Activated T-helper 17 cell treated with anti-CD3 and anti-CD28 coated beads, Interleukin-2, amount 50 U/mL, for 72 hours (primary cell): ENCODE measurements at regions not wholly inside any gene's neighbourhood (a gene's known extent, or its start where the extent isn't known, plus 50 kb on each side); places are given as distances from the start of the nearest gene placed in this dataset.
"Not testable (repeated sequence)": the region's sequence is repeated elsewhere in the genome, so short reads cannot be mapped to it uniquely, and the experiment has no call there.

Source experiments
- ATAC-seq: fragments of 150-1000 bp; cut with Tn5 transposase; replicated peaks from 2 replicates; pipeline ENCODE4 v1.10.0; 2021; ENCODE audit warnings: mild to moderate bottlenecking, moderate library complexity
- H3K27ac Mint-ChIP-seq: one replicate; pipeline ENCODE4 v1.8.0; 2022; ENCODE audit warnings: mixed read lengths
- H3K27me3 Mint-ChIP-seq: one replicate; pipeline ENCODE4 v1.8.0; 2022; ENCODE audit warnings: mixed read lengths
- H3K36me3 Mint-ChIP-seq: one replicate; pipeline ENCODE4 v1.8.0; 2022; ENCODE audit warnings: low read depth, mild to moderate bottlenecking, mixed read lengths
- H3K4me1 Mint-ChIP-seq: one replicate; pipeline ENCODE4 v1.8.0; 2022; ENCODE audit warnings: mixed read lengths
- H3K4me3 Mint-ChIP-seq: one replicate; pipeline ENCODE4 v1.8.0; 2022; ENCODE audit warnings: mild to moderate bottlenecking, mixed read lengths
- H3K9me3 Mint-ChIP-seq: one replicate; pipeline ENCODE4 v1.8.0; 2022; ENCODE audit warnings: mixed read lengths

GRCh38 chr10:65176994-65177393, 1655.8 kb downstream of the REEP3 start:
- ATAC-seq = no peak
- Mint-ChIP-seq H3K27ac (no peak overlapping the region), H3K4me1 (no peaks in the 10 kb centered on the region)

GRCh38 chr10:65183236-65183635, 1662.0 kb downstream of the REEP3 start:
- Mint-ChIP-seq H3K4me3 (no peak overlapping the region), H3K27me3 (no peaks in the 10 kb centered on the region), H3K36me3 (no peaks in the 10 kb centered on the region), H3K27ac (no peak overlapping the region), H3K9me3 (peaks cover 8% of the 10 kb centered on the region), H3K4me1 (no peaks in the 10 kb centered on the region)
- ATAC-seq = no peak

More at GRCh38 chr10:65176994-65177393, 1655.8 kb downstream of the REEP3 start:
- no peak overlapping the region for H3K4me3 Mint-ChIP-seq
- no peaks in the 10 kb centered on the region for H3K36me3 Mint-ChIP-seq
- H3K27me3 Mint-ChIP-seq = no peaks in the 10 kb centered on the region
- H3K9me3 Mint-ChIP-seq = peaks cover 11% of the 10 kb centered on the region

- not testable (repeated sequence) for H3K27me3 Mint-ChIP-seq, H3K27ac Mint-ChIP-seq, H3K36me3 Mint-ChIP-seq, H3K4me1 Mint-ChIP-seq, H3K9me3 Mint-ChIP-seq, H3K4me3 Mint-ChIP-seq, ATAC-seq
These were observed 1665.5 kb downstream of the REEP3 start for GRCh38 chr10:65186668-65187067.

- H3K36me3 Mint-ChIP-seq = no peaks in the 10 kb centered on the region
- peaks cover 4% of the 10 kb centered on the region for H3K9me3 Mint-ChIP-seq
- no peak for ATAC-seq
- no peak overlapping the region for H3K27ac Mint-ChIP-seq
- H3K27me3 Mint-ChIP-seq = no peaks in the 10 kb centered on the region
- H3K4me3 Mint-ChIP-seq = no peak overlapping the region
- H3K4me1 Mint-ChIP-seq = no peaks in the 10 kb centered on the region
These were observed 1672.9 kb downstream of the REEP3 start for GRCh38 chr10:65194126-65194525.

GRCh38 chr10:65194555-65194954, 1673.4 kb downstream of the REEP3 start:
- Mint-ChIP-seq H3K27me3 (no peaks in the 10 kb centered on the region), H3K27ac (no peak overlapping the region), H3K4me3 (no peak overlapping the region), H3K4me1 (no peaks in the 10 kb centered on the region), H3K36me3 (no peaks in the 10 kb centered on the region), H3K9me3 (peaks cover 4% of the 10 kb centered on the region)
- ATAC-seq = no peak

- H3K4me3 Mint-ChIP-seq = no peak overlapping the region
- H3K27me3 Mint-ChIP-seq = no peaks in the 10 kb centered on the region
- H3K36me3 Mint-ChIP-seq = no peaks in the 10 kb centered on the region
- H3K4me1 Mint-ChIP-seq = no peaks in the 10 kb centered on the region
- no peak for ATAC-seq
- H3K27ac Mint-ChIP-seq = no peak overlapping the region
- H3K9me3 Mint-ChIP-seq = no peaks in the 10 kb centered on the region
These were observed 1674.9 kb downstream of the REEP3 start for GRCh38 chr10:65196111-65196510.

GRCh38 chr10:65197935-65198334, 1676.7 kb downstream of the REEP3 start:
- H3K4me3 Mint-ChIP-seq = no peak overlapping the region
- ATAC-seq = no peak
- no peaks in the 10 kb centered on the region for H3K27me3 Mint-ChIP-seq
- no peak overlapping the region for H3K27ac Mint-ChIP-seq
- H3K36me3 Mint-ChIP-seq = no peaks in the 10 kb centered on the region
- H3K4me1 Mint-ChIP-seq = no peaks in the 10 kb centered on the region
- H3K9me3 Mint-ChIP-seq = peaks cover 3% of the 10 kb centered on the region

- Mint-ChIP-seq H3K27me3 (no peaks in the 10 kb centered on the region), H3K36me3 (no peaks in the 10 kb centered on the region), H3K4me3 (no peak overlapping the region), H3K4me1 (no peaks in the 10 kb centered on the region), H3K9me3 (peaks cover 3% of the 10 kb centered on the region), H3K27ac (no peak overlapping the region)
- no peak for ATAC-seq
These were observed 1680.3 kb downstream of the REEP3 start for GRCh38 chr10:65201491-65201890.

- Mint-ChIP-seq H3K27me3 (no peaks in the 10 kb centered on the region), H3K36me3 (no peaks in the 10 kb centered on the region), H3K27ac (no peak overlapping the region), H3K4me1 (no peaks in the 10 kb centered on the region), H3K4me3 (no peak overlapping the region), H3K9me3 (peaks cover 3% of the 10 kb centered on the region)
- ATAC-seq = no peak
These were observed 1683.8 kb downstream of the REEP3 start for GRCh38 chr10:65204999-65205398.

- Mint-ChIP-seq H3K36me3 (no peaks in the 10 kb centered on the region), H3K4me3 (no peak overlapping the region), H3K4me1 (no peaks in the 10 kb centered on the region), H3K27ac (no peak overlapping the region), H3K27me3 (no peaks in the 10 kb centered on the region), H3K9me3 (no peaks in the 10 kb centered on the region)
- ATAC-seq = no peak
These were observed 1692.0 kb downstream of the REEP3 start for GRCh38 chr10:65213170-65213569.

GRCh38 chr10:65219444-65219843, 1698.2 kb downstream of the REEP3 start:
- no peak for ATAC-seq
- H3K36me3 Mint-ChIP-seq = no peaks in the 10 kb centered on the region
- H3K9me3 Mint-ChIP-seq = no peaks in the 10 kb centered on the region
- no peak overlapping the region for H3K27ac Mint-ChIP-seq
- H3K4me3 Mint-ChIP-seq = no peak overlapping the region
- no peaks in the 10 kb centered on the region for H3K27me3 Mint-ChIP-seq
- no peaks in the 10 kb centered on the region for H3K4me1 Mint-ChIP-seq

GRCh38 chr10:65231148-65231547, 1694.7 kb upstream of the LRRTM3 start:
- no peak for ATAC-seq
- Mint-ChIP-seq H3K27ac (no peak overlapping the region), H3K4me1 (no peaks in the 10 kb centered on the region), H3K9me3 (no peaks in the 10 kb centered on the region), H3K36me3 (no peaks in the 10 kb centered on the region), H3K27me3 (no peaks in the 10 kb centered on the region), H3K4me3 (no peak overlapping the region)

GRCh38 chr10:65234261-65234660, 1691.6 kb upstream of the LRRTM3 start:
- no peaks in the 10 kb centered on the region for H3K9me3 Mint-ChIP-seq
- no peak for ATAC-seq
- H3K4me3 Mint-ChIP-seq = no peak overlapping the region
- no peaks in the 10 kb centered on the region for H3K27me3 Mint-ChIP-seq
- H3K36me3 Mint-ChIP-seq = no peaks in the 10 kb centered on the region
- H3K27ac Mint-ChIP-seq = no peak overlapping the region
- H3K4me1 Mint-ChIP-seq = no peaks in the 10 kb centered on the region

- no peaks in the 10 kb centered on the region for H3K4me1 Mint-ChIP-seq
- H3K4me3 Mint-ChIP-seq = no peak overlapping the region
- no peaks in the 10 kb centered on the region for H3K27me3 Mint-ChIP-seq
- H3K27ac Mint-ChIP-seq = no peak overlapping the region
- no peaks in the 10 kb centered on the region for H3K36me3 Mint-ChIP-seq
- ATAC-seq = no peak
- H3K9me3 Mint-ChIP-seq = no peaks in the 10 kb centered on the region
These were observed 1690.6 kb upstream of the LRRTM3 start for GRCh38 chr10:65235266-65235665.

GRCh38 chr10:65235846-65236245, 1690.0 kb upstream of the LRRTM3 start:
- Mint-ChIP-seq H3K27me3 (no peaks in the 10 kb centered on the region), H3K4me1 (no peaks in the 10 kb centered on the region), H3K36me3 (no peaks in the 10 kb centered on the region), H3K27ac (no peak overlapping the region), H3K4me3 (no peak overlapping the region), H3K9me3 (no peaks in the 10 kb centered on the region)
- no peak for ATAC-seq

GRCh38 chr10:65265451-65265954, 1660.3 kb upstream of the LRRTM3 start:
- H3K36me3 Mint-ChIP-seq = no peaks in the 10 kb centered on the region
- ATAC-seq = no peak
- no peaks in the 10 kb centered on the region for H3K27me3 Mint-ChIP-seq
- no peaks in the 10 kb centered on the region for H3K4me1 Mint-ChIP-seq
- H3K9me3 Mint-ChIP-seq = peaks cover 6% of the 10 kb centered on the region
- H3K27ac Mint-ChIP-seq = no peak overlapping the region
- H3K4me3 Mint-ChIP-seq = no peak overlapping the region
